SH-SY5Y (cell line): ENCODE measurements at regions not wholly inside any gene's neighbourhood (a gene's known extent, or its start where the extent isn't known, plus 50 kb on each side); places are given as distances from the start of the nearest gene placed in this dataset.

Experiments used
- GATA2 ChIP-seq: IDR thresholded peaks from 2 replicates; pipeline ENCODE4 v1.6.1; 2011; ENCODE audit warnings: mild to moderate bottlenecking, low read depth, low read length
- GATA3 ChIP-seq: IDR thresholded peaks from 2 replicates; pipeline ENCODE4 v1.6.1; 2011; ENCODE audit warnings: low read depth, mild to moderate bottlenecking, low read length, moderate library complexity

- TF ChIP-seq GATA2 (no peak), GATA3 (no peak)
Observed at GRCh38 chr18:47434214-47434746, 182.8 kb upstream of the SKOR2 start.
